Suprapubic skin (tissue), 3 donors: ENCODE measurements at regions not wholly inside any gene's neighbourhood (a gene's known extent, or its start where the extent isn't known, plus 50 kb on each side); places are given as distances from the start of the nearest gene placed in this dataset.

ENCODE experiments used
- CTCF ChIP-seq, 2 donors: fragments of 200-600 bp in 1 of 2; fragments of 450-650 bp in 1 of 2; sonication (generic) in 1 of 2; IDR thresholded peaks; one replicate each; pipeline ENCODE4 v1.5.1; 2016 to 2019; ENCODE audit warnings: antibody characterized with exemption in 2 of 2, mild to moderate bottlenecking in 1 of 2, moderate library complexity in 1 of 2
- EP300 ChIP-seq: sonication (generic); formaldehyde crosslinking; IDR thresholded peaks from one replicate; pipeline ENCODE4 v1.6.1; 2017; ENCODE audit warnings: antibody characterized with exemption
- POLR2A ChIP-seq, 2 donors: fragments of 450-650 bp; IDR thresholded peaks; one replicate each; pipeline ENCODE4 v1.6.1; 2017; ENCODE audit warnings: antibody characterized with exemption in 2 of 2, mild to moderate bottlenecking in 2 of 2, moderate library complexity in 2 of 2

GRCh38 chr17:13883659-13884058, 185.6 kb upstream of the COX10 start:
- no peak for TF ChIP-seq CTCF (IDR thresholded peaks at IDR 0.05)
- TF ChIP-seq POLR2A (IDR thresholded peaks at IDR 0.05) = no peak
- TF ChIP-seq EP300 = no peak
